T-cell (primary cell): ENCODE measurements at regions not wholly inside any gene's neighbourhood (a gene's known extent, or its start where the extent isn't known, plus 50 kb on each side); places are given as distances from the start of the nearest gene placed in this dataset.

Experiments used
- ATAC-seq, 4 experiments: fragments of 200-7000 bp in 3 of 4; fragments of 150-1000 bp in 1 of 4; cut with Tn5 transposase; replicated peaks in 1 of 4; 1 replicate in 3 of 4; 2 replicates in 1 of 4; pipeline ENCODE4 v1.10.0; 2021; ENCODE audit warnings: moderate library complexity in 3 of 4, mild to moderate bottlenecking in 2 of 4, moderate number of reproducible peaks in 1 of 4
- CTCF ChIA-PET, 2 donors: fragments of 300-600 bp; sonication (Branson Sonifier 250); formaldehyde crosslinking; loops; one replicate each; lab custom pipeline; 2022; ENCODE audit warnings: antibody characterized with exemption in 2 of 2; lab: Charles Lee
- POLR2A ChIA-PET, 2 donors: fragments of 300-600 bp; sonication (Branson Sonifier 250); formaldehyde crosslinking; loops; one replicate each; lab custom pipeline; 2022; ENCODE audit warnings: antibody characterized with exemption in 2 of 2; lab: Charles Lee
- DNase-seq, 35 experiments: peaks; one replicate each; pipeline versions ENCODE4 v3.0.0 to v3.0.0-alpha.2; 2013 to 2023
- H3K27ac ChIP-seq: one replicate; pipeline ENCODE4 v1.5.1; 2013; ENCODE audit warnings: low read length
- H3K27me3 ChIP-seq, 2 experiments: replicated peaks in 1 of 2; 1 replicate in 1 of 2; 2 replicates in 1 of 2; pipeline versions ENCODE4 v1.6.1 to v1.7.0; 2013; ENCODE audit warnings: low read length in 1 of 2, mixed read lengths in 1 of 2; ENCODE audit not compliant: control insufficient read depth in 2 of 2, insufficient read depth in 2 of 2; ENCODE audit errors: extremely low read depth in 1 of 2
- H3K36me3 ChIP-seq, 2 donors: 1 replicate in 1 of 2; 2 replicates in 1 of 2; pipeline versions ENCODE4 v1.6.1 to v1.7.0; 2013; ENCODE audit warnings: low read length in 1 of 2; ENCODE audit not compliant: control insufficient read depth in 2 of 2, insufficient read depth in 1 of 2; ENCODE audit errors: extremely low read depth in 1 of 2
- H3K4me1 ChIP-seq, 2 experiments: 1 replicate in 1 of 2; 2 replicates in 1 of 2; pipeline versions ENCODE4 v1.6.1 to v1.7.0; 2013; ENCODE audit warnings: low read length in 2 of 2, mixed read lengths in 1 of 2; ENCODE audit not compliant: insufficient read depth in 2 of 2, control insufficient read depth in 1 of 2; ENCODE audit errors: extremely low read depth in 1 of 2
- H3K4me3 ChIP-seq, 2 donors: 1 replicate in 1 of 2; 2 replicates in 1 of 2; pipeline versions ENCODE4 v1.5.1 to v1.7.0; 2013; ENCODE audit warnings: mild to moderate bottlenecking in 2 of 2, low read length in 1 of 2, moderate library complexity in 1 of 2; ENCODE audit not compliant: control insufficient read depth in 1 of 2; ENCODE audit errors: extremely low read depth in 1 of 2
- H3K9me3 ChIP-seq: 2 replicates; pipeline ENCODE4 v1.7.0; 2013
- H3K27ac Mint-ChIP-seq, 2 donors: one replicate each; pipeline ENCODE4 v1.8.0; 2020 to 2021; ENCODE audit warnings: mild to moderate bottlenecking in 2 of 2, mixed read lengths in 2 of 2
- H3K27me3 Mint-ChIP-seq, 2 donors: one replicate each; pipeline ENCODE4 v1.8.0; 2021 to 2022; ENCODE audit warnings: mixed read lengths in 2 of 2
- H3K36me3 Mint-ChIP-seq: one replicate; pipeline ENCODE4 v1.8.0; 2021; ENCODE audit warnings: mixed read lengths
- H3K4me1 Mint-ChIP-seq, 3 donors: one replicate each; pipeline ENCODE4 v1.8.0; 2020 to 2022; ENCODE audit warnings: mixed read lengths in 3 of 3, mild to moderate bottlenecking in 1 of 3
- H3K4me3 Mint-ChIP-seq, 3 donors: one replicate each; pipeline ENCODE4 v1.8.0; 2020 to 2022; ENCODE audit warnings: mild to moderate bottlenecking in 3 of 3, mixed read lengths in 3 of 3, moderate library complexity in 3 of 3
- H3K9me3 Mint-ChIP-seq, 3 donors: one replicate each; pipeline ENCODE4 v1.8.0; 2020 to 2022; ENCODE audit warnings: mixed read lengths in 3 of 3
- WGBS: methylation state at CpG from one replicate; pipeline ENCODE4 v1.1.5; 2013; ENCODE audit warnings: missing lambda C conversion rate; ENCODE audit not compliant: insufficient coverage; 5-methylcytosine and 5-hydroxymethylcytosine counted together

GRCh38 chr11:110890995-110891394, 178.8 kb upstream of the ARHGAP20 start:
- ATAC-seq (no peak), DNase-seq (no peak)
- Histone ChIP-seq H3K4me3 (no peak overlapping the region), H3K27me3 (no peaks in the 10 kb centered on the region), H3K4me1 (no peaks in the 10 kb centered on the region), H3K27ac (no peak overlapping the region), H3K9me3 (no peaks in the 10 kb centered on the region), H3K36me3 (no peaks in the 10 kb centered on the region)
- CTCF ChIA-PET = no interaction called here
- no peaks in the 10 kb centered on the region for H3K27me3 Mint-ChIP-seq
- no peaks in the 10 kb centered on the region for H3K36me3 Mint-ChIP-seq
- no peak overlapping the region for H3K4me3 Mint-ChIP-seq
- H3K4me1 Mint-ChIP-seq = no peaks in the 10 kb centered on the region
- H3K9me3 Mint-ChIP-seq = no peaks in the 10 kb centered on the region
- no peak overlapping the region for H3K27ac Mint-ChIP-seq
- POLR2A ChIA-PET = no interaction called here

GRCh38 chr11:110886288-110886970, 174.2 kb upstream of the ARHGAP20 start:
- Histone ChIP-seq H3K27ac (no peak overlapping the region), H3K9me3 (no peaks in the 10 kb centered on the region), H3K4me3 (no peak overlapping the region), H3K27me3 (no peaks in the 10 kb centered on the region), H3K4me1 (no peaks in the 10 kb centered on the region), H3K36me3 (no peaks in the 10 kb centered on the region)
- Mint-ChIP-seq H3K4me3 (no peak overlapping the region), H3K4me1 (no peaks in the 10 kb centered on the region), H3K9me3 (no peaks in the 10 kb centered on the region), H3K27me3 (peaks cover 4 to 6% of the 10 kb centered on the region in 2 donors), H3K27ac (no peak overlapping the region), H3K36me3 (no peaks in the 10 kb centered on the region)
- WGBS = 67% methylated on average over 1 of the region's 3 CpGs
- ChIA-PET CTCF (no interaction called here), POLR2A (no interaction called here)
- ATAC-seq (no peak), DNase-seq (no peak)

GRCh38 chr11:110883256-110883655, 171.0 kb upstream of the ARHGAP20 start:
- H3K4me3 Mint-ChIP-seq = no peak overlapping the region
- ChIA-PET CTCF (no interaction called here), POLR2A (interaction anchor here in 1 of 2 donors (0.6 kb wide), 1 partner anchor 9 kb away, joined by 3 read pairs; no protein-coding TSS in a partner anchor)
- no peak for ATAC-seq
- H3K9me3 Mint-ChIP-seq = no peaks in the 10 kb centered on the region
- H3K36me3 Mint-ChIP-seq = no peaks in the 10 kb centered on the region
- H3K4me1 ChIP-seq = no peaks in the 10 kb centered on the region
- no peaks in the 10 kb centered on the region for H3K9me3 ChIP-seq
- no peak for DNase-seq
- no peaks in the 10 kb centered on the region for H3K36me3 ChIP-seq
- H3K4me1 Mint-ChIP-seq = no peaks in the 10 kb centered on the region
- WGBS = 69% methylated on average over 2 of the region's 3 CpGs
- peaks cover 4 to 6% of the 10 kb centered on the region in 2 donors for H3K27me3 Mint-ChIP-seq
- no peak overlapping the region for H3K4me3 ChIP-seq
- H3K27ac ChIP-seq = no peak overlapping the region
- H3K27ac Mint-ChIP-seq = no peak overlapping the region
- H3K27me3 ChIP-seq = peaks cover 0 to 2% of the 10 kb centered on the region in 2 experiments

- Histone ChIP-seq H3K36me3 (no peaks in the 10 kb centered on the region), H3K9me3 (no peaks in the 10 kb centered on the region), H3K4me3 (no peak overlapping the region), H3K27ac (no peak overlapping the region), H3K27me3 (peaks cover 0 to 2% of the 10 kb centered on the region in 2 experiments), H3K4me1 (no peaks in the 10 kb centered on the region)
- no peaks in the 10 kb centered on the region for H3K27me3 Mint-ChIP-seq
- POLR2A ChIA-PET = no interaction called here
- H3K9me3 Mint-ChIP-seq = no peaks in the 10 kb centered on the region
- H3K27ac Mint-ChIP-seq = no peak overlapping the region
- H3K4me1 Mint-ChIP-seq = no peaks in the 10 kb centered on the region
- ATAC-seq (no peak), DNase-seq (no peak)
- H3K36me3 Mint-ChIP-seq = no peaks in the 10 kb centered on the region
- CTCF ChIA-PET = no interaction called here
- no peak overlapping the region for H3K4me3 Mint-ChIP-seq
- WGBS = no CpG with 5 or more reads among the region's 1 CpG
These were observed 166.3 kb upstream of the ARHGAP20 start for GRCh38 chr11:110878513-110878912.

- no peak overlapping the region for H3K4me3 Mint-ChIP-seq
- H3K9me3 Mint-ChIP-seq = no peaks in the 10 kb centered on the region
- ATAC-seq (no peak), DNase-seq (no peak)
- no peaks in the 10 kb centered on the region for H3K36me3 ChIP-seq
- H3K4me3 ChIP-seq = no peak overlapping the region
- no peaks in the 10 kb centered on the region for H3K9me3 ChIP-seq
- H3K27me3 ChIP-seq = no peaks in the 10 kb centered on the region
- H3K36me3 Mint-ChIP-seq = no peaks in the 10 kb centered on the region
- no peaks in the 10 kb centered on the region for H3K4me1 ChIP-seq
- no peak overlapping the region for H3K27ac ChIP-seq
- no peaks in the 10 kb centered on the region for H3K27me3 Mint-ChIP-seq
- CTCF ChIA-PET = no interaction called here
- 100% methylated on average over 1 of the region's 5 CpGs for WGBS
- no peak overlapping the region for H3K27ac Mint-ChIP-seq
- POLR2A ChIA-PET = interaction anchor here in 1 of 2 donors (0.5 kb wide), 1 partner anchor 9 kb away, joined by 3 read pairs; no protein-coding TSS in a partner anchor
- no peaks in the 10 kb centered on the region for H3K4me1 Mint-ChIP-seq
These were observed 162.3 kb upstream of the ARHGAP20 start for GRCh38 chr11:110874437-110875030.

- ChIA-PET POLR2A (no interaction called here), CTCF (no interaction called here)
- Mint-ChIP-seq H3K4me1 (no peaks in the 10 kb centered on the region), H3K36me3 (no peaks in the 10 kb centered on the region), H3K27me3 (no peaks in the 10 kb centered on the region), H3K4me3 (no peak overlapping the region), H3K9me3 (no peaks in the 10 kb centered on the region), H3K27ac (no peak overlapping the region)
- no peaks in the 10 kb centered on the region for H3K4me1 ChIP-seq
- H3K9me3 ChIP-seq = no peaks in the 10 kb centered on the region
- no peaks in the 10 kb centered on the region for H3K27me3 ChIP-seq
- no CpG with 5 or more reads among the region's 1 CpG for WGBS
- DNase-seq (no peak), ATAC-seq (no peak)
- H3K27ac ChIP-seq = no peak overlapping the region
- no peaks in the 10 kb centered on the region for H3K36me3 ChIP-seq
- H3K4me3 ChIP-seq = no peak overlapping the region
These were observed 161.7 kb upstream of the ARHGAP20 start for GRCh38 chr11:110873975-110874374.
